ENCODE measurements at regions not wholly inside any gene's neighbourhood (a gene's known extent, or its start where the extent isn't known, plus 50 kb on each side); places are given as distances from the start of the nearest gene placed in this dataset.

- TF ChIP-seq CTCF (IDR thresholded peaks at IDR 0.05) = no peak
- Histone ChIP-seq H3K36me3 (no peaks in the 10 kb centered on the region), H3K4me3 (no peak overlapping the region), H3K27ac (no peak overlapping the region), H3K4me1 (no peaks in the 10 kb centered on the region), H3K9me3 (no peaks in the 10 kb centered on the region), H3K27me3 (no peaks in the 10 kb centered on the region)
- no peak for DNase-seq (ENCODE audit: low spot score)
Measured at GRCh38 chr1:229993060-229993459, 74.0 kb upstream of the GALNT2 start.

- no peak for DNase-seq (ENCODE audit: low spot score)
- Histone ChIP-seq H3K9me3 (no peaks in the 10 kb centered on the region), H3K27me3 (no peaks in the 10 kb centered on the region), H3K4me1 (peaks cover 0 to 4% of the 10 kb centered on the region in 2 donors), H3K27ac (no peak overlapping the region), H3K4me3 (no peak overlapping the region), H3K36me3 (no peaks in the 10 kb centered on the region)
- no peak for TF ChIP-seq CTCF (IDR thresholded peaks at IDR 0.05)
Measured at GRCh38 chr1:229993894-229994293, 73.1 kb upstream of the GALNT2 start.

- no peak for DNase-seq (ENCODE audit: low spot score)
- no peak overlapping the region for H3K4me3 ChIP-seq
- no peaks in the 10 kb centered on the region for H3K27me3 ChIP-seq
- no peaks in the 10 kb centered on the region for H3K9me3 ChIP-seq
- H3K4me1 ChIP-seq = peaks cover 0 to 29% of the 10 kb centered on the region in 2 donors
- no peaks in the 10 kb centered on the region for H3K36me3 ChIP-seq
- no peak for TF ChIP-seq CTCF (IDR thresholded peaks at IDR 0.05)
- H3K27ac ChIP-seq = peak overlapping the region; percentile 28 to 51
Measured at GRCh38 chr1:229999004-229999670, 67.9 kb upstream of the GALNT2 start.

GRCh38 chr1:230000493-230001184, 66.4 kb upstream of the GALNT2 start:
- H3K9me3 ChIP-seq = no peaks in the 10 kb centered on the region
- H3K27me3 ChIP-seq = no peaks in the 10 kb centered on the region
- no peak overlapping the region for H3K4me3 ChIP-seq
- H3K27ac ChIP-seq = no peak overlapping the region
- peaks cover 0 to 29% of the 10 kb centered on the region in 2 donors for H3K4me1 ChIP-seq
- no peak for DNase-seq (ENCODE audit: low spot score)
- TF ChIP-seq CTCF (IDR thresholded peaks at IDR 0.05) = no peak
- H3K36me3 ChIP-seq = no peaks in the 10 kb centered on the region

GRCh38 chr1:230002164-230002803, 64.8 kb upstream of the GALNT2 start:
- TF ChIP-seq CTCF (IDR thresholded peaks at IDR 0.05) = no peak
- no peaks in the 10 kb centered on the region for H3K27me3 ChIP-seq
- no peaks in the 10 kb centered on the region for H3K9me3 ChIP-seq
- DNase-seq (ENCODE audit: low spot score) = peak; percentile 82
- H3K4me1 ChIP-seq = peaks cover 0 to 29% of the 10 kb centered on the region in 2 donors
- no peak overlapping the region for H3K4me3 ChIP-seq
- H3K27ac ChIP-seq = no peak overlapping the region
- no peaks in the 10 kb centered on the region for H3K36me3 ChIP-seq

All from right atrium auricular region (tissue), 2 donors.